ENCODE measurements at regions not wholly inside any gene's neighbourhood (a gene's known extent, or its start where the extent isn't known, plus 50 kb on each side); places are given as distances from the start of the nearest gene placed in this dataset.

DNA sequence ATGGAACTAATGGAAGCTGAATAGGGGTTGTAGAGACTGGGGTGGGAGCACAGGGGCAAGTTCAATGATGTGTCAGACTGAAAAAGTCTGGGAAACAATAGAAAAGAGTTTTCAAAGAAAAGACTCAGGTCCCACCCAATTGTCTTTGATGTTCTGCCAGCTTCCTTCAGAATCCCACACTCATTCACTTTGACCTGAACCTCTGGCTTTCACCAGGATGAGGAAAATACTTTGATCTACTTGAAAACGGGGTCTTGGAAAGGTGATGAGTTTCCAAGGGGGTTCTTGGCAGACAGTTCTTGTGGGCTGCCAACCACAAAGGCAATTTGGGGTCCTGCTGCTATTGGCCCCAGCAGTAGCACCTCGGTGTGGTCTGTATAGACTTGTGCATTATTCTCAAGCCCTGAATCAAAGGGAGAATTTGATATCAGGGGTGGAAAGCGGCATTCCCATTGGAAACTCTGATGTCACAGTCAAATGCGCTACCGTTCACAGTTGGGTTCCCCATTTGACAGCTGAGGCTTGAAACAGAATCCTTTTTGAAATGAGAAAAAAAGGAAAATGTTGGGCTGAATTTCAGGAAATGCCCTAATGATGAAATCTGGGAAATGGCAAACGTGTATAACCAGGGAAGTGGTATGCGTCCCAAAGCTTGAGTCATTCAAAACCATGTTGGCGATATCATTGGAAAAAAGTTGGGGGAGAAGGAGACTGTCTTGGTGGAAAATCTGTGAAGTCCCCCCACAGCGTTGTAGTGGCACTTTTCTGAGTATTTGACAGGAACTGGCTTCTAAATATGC, 229.2 kb upstream of the LRTM1 start:
- TF ChIP-seq, protein P1, sequence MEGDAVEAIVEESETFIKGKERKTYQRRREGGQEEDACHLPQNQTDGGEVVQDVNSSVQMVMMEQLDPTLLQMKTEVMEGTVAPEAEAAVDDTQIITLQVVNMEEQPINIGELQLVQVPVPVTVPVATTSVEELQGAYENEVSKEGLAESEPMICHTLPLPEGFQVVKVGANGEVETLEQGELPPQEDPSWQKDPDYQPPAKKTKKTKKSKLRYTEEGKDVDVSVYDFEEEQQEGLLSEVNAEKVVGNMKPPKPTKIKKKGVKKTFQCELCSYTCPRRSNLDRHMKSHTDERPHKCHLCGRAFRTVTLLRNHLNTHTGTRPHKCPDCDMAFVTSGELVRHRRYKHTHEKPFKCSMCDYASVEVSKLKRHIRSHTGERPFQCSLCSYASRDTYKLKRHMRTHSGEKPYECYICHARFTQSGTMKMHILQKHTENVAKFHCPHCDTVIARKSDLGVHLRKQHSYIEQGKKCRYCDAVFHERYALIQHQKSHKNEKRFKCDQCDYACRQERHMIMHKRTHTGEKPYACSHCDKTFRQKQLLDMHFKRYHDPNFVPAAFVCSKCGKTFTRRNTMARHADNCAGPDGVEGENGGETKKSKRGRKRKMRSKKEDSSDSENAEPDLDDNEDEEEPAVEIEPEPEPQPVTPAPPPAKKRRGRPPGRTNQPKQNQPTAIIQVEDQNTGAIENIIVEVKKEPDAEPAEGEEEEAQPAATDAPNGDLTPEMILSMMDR (IDR thresholded peaks at IDR 0.05): no peak
- TF ChIP-seq POLR2AphosphoS5 (IDR thresholded peaks at IDR 0.05): no peak
- TF ChIP-seq POLR2A (IDR thresholded peaks at IDR 0.05): no peak
